ENCODE measurements at regions not wholly inside any gene's neighbourhood (a gene's known extent, or its start where the extent isn't known, plus 50 kb on each side); places are given as distances from the start of the nearest gene placed in this dataset.

- TF ChIP-seq POLR2A (IDR thresholded peaks at IDR 0.05) (no peak), EP300 (IDR thresholded peaks at IDR 0.05) (no peak), CTCF (IDR thresholded peaks at IDR 0.05) (no peak)
These were observed 124.5 kb upstream of the LRIG3 start for GRCh38 chr12:59044791-59045190.
